GM12892 (cell line): ENCODE measurements at regions not wholly inside any gene's neighbourhood (a gene's known extent, or its start where the extent isn't known, plus 50 kb on each side); places are given as distances from the start of the nearest gene placed in this dataset.

Experiments used
- POLR2A ChIP-seq: IDR thresholded peaks from 2 replicates; pipeline ENCODE4 v1.6.1; 2011; ENCODE audit warnings: low read depth, low read length, control low read depth
- POLR2AphosphoS5 ChIP-seq: IDR thresholded peaks from 2 replicates; pipeline ENCODE4 v1.6.1; 2011; ENCODE audit warnings: low read depth, low read length, control low read depth

GRCh38 chr13:20306039-20306438, 73.9 kb upstream of the GJB6 start:
- TF ChIP-seq POLR2AphosphoS5 (no peak), POLR2A (no peak)
